HL-60 (cell line): ENCODE measurements at regions not wholly inside any gene's neighbourhood (a gene's known extent, or its start where the extent isn't known, plus 50 kb on each side); places are given as distances from the start of the nearest gene placed in this dataset.

ENCODE experiments used
- DNase-seq, 2 experiments: peaks; one replicate each; pipeline ENCODE4 v3.0.0-alpha.2; 2010 to 2020; ENCODE audit warnings: low read depth in 1 of 2, low spot score in 1 of 2
- H3K27ac ChIP-seq: fragments of 250-450 bp; sonication (Bioruptor Pico); replicated peaks from 2 replicates; pipeline ENCODE4 v1.5.1; 2020; ENCODE audit warnings: mild to moderate bottlenecking, moderate library complexity
- H3K27me3 ChIP-seq: fragments of 250-450 bp; sonication (Bioruptor Pico); 2 replicates; pipeline ENCODE4 v1.5.1; 2021; ENCODE audit warnings: mild to moderate bottlenecking, moderate library complexity; ENCODE audit not compliant: insufficient read depth, poor library complexity, severe bottlenecking
- H3K4me3 ChIP-seq: replicated peaks from 2 replicates; pipeline ENCODE4 v1.5.1; 2011; ENCODE audit warnings: mild to moderate bottlenecking, control low read depth, low read length; ENCODE audit not compliant: insufficient read depth
- GABPA ChIP-seq: IDR thresholded peaks from 2 replicates; pipeline ENCODE4 v1.6.1; 2012; ENCODE audit warnings: low read depth
- POLR2AphosphoS5 ChIP-seq: IDR thresholded peaks from 2 replicates; pipeline ENCODE4 v1.6.1; 2012; ENCODE audit warnings: low read depth
- SPI1 ChIP-seq: IDR thresholded peaks from 2 replicates; pipeline ENCODE4 v1.6.1; 2012; ENCODE audit warnings: low read depth, mild to moderate bottlenecking, borderline replicate concordance
- TF ChIP-seq, protein P1 (sequence below): IDR thresholded peaks from 2 replicates; pipeline ENCODE4 v1.6.1; 2012; ENCODE audit warnings: low read depth; ENCODE audit not compliant: insufficient replicate concordance
- TF ChIP-seq, protein P2 (sequence below): IDR thresholded peaks from one replicate; pipeline ENCODE4 v1.5.1; 2011; ENCODE audit warnings: low read length, control low read depth, inconsistent platforms; ENCODE audit not compliant: insufficient read depth

DNA sequence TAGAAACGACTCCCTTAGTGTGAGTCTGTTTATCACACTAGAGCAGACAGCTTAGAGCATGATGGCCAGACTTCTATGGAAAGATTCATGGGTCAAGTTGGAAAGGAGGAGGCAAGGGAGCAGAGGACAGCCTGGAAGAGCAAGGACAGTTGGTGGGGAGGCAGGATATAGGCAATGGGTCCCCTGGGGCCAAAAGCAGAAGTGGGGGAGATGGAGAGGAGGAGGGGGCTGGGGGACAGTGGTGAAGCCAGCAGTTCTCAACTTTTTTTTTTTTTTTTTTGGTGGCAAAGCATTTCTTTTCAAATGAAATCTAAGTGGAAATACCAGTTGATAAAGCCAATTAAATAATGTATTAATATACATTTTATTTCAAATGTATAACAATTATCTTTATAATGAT is 197.9 kb downstream of the HRH4 start:
- H3K4me3 ChIP-seq = no peak overlapping the region
- H3K27me3 ChIP-seq = peaks cover 7% of the 10 kb centered on the region
- H3K27ac ChIP-seq = no peak overlapping the region
- no peak for DNase-seq
- TF ChIP-seq SPI1 = peak; percentile 82
- TF ChIP-seq, protein P1, sequence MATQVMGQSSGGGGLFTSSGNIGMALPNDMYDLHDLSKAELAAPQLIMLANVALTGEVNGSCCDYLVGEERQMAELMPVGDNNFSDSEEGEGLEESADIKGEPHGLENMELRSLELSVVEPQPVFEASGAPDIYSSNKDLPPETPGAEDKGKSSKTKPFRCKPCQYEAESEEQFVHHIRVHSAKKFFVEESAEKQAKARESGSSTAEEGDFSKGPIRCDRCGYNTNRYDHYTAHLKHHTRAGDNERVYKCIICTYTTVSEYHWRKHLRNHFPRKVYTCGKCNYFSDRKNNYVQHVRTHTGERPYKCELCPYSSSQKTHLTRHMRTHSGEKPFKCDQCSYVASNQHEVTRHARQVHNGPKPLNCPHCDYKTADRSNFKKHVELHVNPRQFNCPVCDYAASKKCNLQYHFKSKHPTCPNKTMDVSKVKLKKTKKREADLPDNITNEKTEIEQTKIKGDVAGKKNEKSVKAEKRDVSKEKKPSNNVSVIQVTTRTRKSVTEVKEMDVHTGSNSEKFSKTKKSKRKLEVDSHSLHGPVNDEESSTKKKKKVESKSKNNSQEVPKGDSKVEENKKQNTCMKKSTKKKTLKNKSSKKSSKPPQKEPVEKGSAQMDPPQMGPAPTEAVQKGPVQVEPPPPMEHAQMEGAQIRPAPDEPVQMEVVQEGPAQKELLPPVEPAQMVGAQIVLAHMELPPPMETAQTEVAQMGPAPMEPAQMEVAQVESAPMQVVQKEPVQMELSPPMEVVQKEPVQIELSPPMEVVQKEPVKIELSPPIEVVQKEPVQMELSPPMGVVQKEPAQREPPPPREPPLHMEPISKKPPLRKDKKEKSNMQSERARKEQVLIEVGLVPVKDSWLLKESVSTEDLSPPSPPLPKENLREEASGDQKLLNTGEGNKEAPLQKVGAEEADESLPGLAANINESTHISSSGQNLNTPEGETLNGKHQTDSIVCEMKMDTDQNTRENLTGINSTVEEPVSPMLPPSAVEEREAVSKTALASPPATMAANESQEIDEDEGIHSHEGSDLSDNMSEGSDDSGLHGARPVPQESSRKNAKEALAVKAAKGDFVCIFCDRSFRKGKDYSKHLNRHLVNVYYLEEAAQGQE = no peak

DNA sequence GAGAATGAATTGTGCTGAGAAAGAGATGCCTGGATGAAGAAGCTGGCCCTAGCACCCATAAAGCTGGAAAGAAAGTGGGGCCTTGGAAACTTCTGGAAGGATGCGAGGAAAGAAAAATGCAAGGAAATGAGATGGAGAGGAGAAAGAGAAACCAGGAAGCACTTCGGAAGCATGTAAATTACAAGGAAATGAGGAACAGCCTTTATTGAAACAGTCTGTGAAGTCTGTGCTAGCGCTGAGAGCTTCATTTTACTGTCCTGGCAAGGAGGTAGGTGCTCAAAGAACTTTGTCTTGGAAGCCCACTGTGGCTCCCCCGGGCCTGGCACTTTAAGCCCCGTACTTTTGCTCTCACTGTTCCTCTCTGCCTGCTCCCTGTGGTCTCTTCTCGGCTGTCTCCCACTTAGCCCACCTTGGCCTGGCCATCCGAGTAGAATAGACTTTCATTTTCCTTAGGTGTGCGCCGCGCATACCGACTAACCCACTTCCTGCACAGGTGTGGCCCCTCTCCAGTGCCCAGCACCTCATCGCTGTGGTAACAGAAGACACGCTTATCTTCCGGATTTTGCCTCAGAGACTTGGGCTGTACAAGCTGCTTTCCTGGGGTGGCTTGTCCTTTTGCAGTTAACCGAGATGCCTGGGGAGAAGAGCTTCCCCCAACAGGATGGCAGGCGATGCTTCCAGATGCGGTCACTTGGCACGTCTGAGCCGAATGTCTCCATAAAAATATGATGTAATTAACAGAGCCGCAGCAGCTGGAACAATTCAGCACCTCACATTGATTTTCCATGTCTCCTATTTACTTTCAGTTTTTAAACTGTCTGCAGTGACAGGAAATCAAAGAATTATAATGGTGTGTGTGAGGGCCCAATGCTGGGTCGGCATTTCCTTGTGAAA is 199.6 kb downstream of the HRH4 start:
- peaks cover 7% of the 10 kb centered on the region for H3K27me3 ChIP-seq

DNA sequence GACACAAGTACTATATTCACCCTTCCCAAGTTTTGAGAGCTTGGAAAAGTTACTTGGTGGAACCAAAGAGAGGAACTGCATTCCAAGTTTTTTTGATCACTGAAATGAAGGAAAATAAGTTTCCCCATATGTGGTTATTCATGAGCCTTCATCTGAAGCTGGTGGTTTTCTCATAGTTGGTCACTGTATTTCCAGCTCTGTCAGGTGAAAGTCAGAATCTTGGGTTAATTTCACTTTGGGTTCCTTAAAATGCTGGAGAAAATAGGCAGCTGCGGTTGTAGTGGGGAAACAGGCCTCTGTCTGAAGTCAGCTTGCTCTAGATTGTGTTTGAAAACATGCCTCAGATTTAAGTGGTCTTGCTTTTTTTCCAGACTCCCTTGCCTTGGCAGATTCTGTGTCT is 200.5 kb downstream of the HRH4 start:
- Histone ChIP-seq H3K27ac (no peak overlapping the region), H3K27me3 (peaks cover 7% of the 10 kb centered on the region), H3K4me3 (no peak overlapping the region)
- TF ChIP-seq GABPA (no peak), SPI1 (peak; percentile 15; the same call in 1 of the 2 replicates)
- DNase-seq = no peak

More for the DNA sequence above, 199.6 kb downstream of the HRH4 start:
- TF ChIP-seq, protein P1 = no peak
- TF ChIP-seq SPI1 = peak; percentile 70; the same call in 1 of the 2 replicates
- H3K27ac ChIP-seq = no peak overlapping the region
- peak overlapping the region; percentile 32 for H3K4me3 ChIP-seq
- DNase-seq = no peak

DNA sequence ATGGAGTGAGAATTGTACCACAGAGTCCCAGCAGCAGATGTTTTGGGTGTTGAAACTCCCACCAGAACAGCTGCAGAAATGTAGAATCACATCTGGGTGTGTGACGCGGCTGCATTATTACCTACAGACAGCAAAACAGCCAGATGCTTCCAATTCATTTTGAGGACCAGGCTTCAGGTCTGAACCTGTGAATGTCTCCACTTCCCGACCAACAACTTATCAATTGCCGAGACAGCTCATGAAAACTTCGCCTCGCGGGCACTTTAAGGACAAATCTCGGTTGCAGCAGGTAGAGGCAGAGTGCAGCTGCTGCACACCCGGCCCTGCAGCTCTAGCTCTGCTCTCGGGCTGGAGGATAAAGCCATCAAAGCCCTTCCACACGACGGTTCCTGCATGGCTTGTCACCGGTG is 202.0 kb downstream of the HRH4 start:
- H3K27me3 ChIP-seq = peaks cover 7% of the 10 kb centered on the region
- no peak for DNase-seq
- TF ChIP-seq, protein P1 = no peak
- H3K4me3 ChIP-seq = no peak overlapping the region
- H3K27ac ChIP-seq = no peak overlapping the region

DNA sequence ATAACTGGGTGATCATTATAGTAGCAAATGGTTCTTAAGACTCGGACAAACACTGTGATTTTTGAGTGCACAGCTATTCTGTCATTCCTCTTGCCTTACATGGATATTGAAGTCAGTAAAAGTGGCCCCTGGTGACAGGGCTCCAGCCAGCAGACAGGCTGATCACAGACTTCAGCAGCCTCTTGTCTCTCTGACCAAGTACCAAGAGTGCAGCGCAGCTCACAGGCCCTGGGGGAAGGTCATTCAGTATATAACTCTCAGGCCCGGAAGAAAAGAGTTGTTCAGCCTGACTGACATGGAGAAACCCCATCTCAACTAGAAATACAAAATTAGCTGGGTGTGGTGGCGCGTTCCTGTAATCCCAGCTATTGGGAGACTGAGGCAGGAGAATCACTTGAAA is 202.6 kb downstream of the HRH4 start:
- no peak for DNase-seq
- H3K27ac ChIP-seq = no peak overlapping the region
- no peak overlapping the region for H3K4me3 ChIP-seq
- peaks cover 11% of the 10 kb centered on the region for H3K27me3 ChIP-seq
- TF ChIP-seq, protein P1 = no peak
- no peak for TF ChIP-seq POLR2AphosphoS5
- TF ChIP-seq SPI1 = no peak
- TF ChIP-seq, protein P2, sequence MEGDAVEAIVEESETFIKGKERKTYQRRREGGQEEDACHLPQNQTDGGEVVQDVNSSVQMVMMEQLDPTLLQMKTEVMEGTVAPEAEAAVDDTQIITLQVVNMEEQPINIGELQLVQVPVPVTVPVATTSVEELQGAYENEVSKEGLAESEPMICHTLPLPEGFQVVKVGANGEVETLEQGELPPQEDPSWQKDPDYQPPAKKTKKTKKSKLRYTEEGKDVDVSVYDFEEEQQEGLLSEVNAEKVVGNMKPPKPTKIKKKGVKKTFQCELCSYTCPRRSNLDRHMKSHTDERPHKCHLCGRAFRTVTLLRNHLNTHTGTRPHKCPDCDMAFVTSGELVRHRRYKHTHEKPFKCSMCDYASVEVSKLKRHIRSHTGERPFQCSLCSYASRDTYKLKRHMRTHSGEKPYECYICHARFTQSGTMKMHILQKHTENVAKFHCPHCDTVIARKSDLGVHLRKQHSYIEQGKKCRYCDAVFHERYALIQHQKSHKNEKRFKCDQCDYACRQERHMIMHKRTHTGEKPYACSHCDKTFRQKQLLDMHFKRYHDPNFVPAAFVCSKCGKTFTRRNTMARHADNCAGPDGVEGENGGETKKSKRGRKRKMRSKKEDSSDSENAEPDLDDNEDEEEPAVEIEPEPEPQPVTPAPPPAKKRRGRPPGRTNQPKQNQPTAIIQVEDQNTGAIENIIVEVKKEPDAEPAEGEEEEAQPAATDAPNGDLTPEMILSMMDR = no peak
- no peak for TF ChIP-seq GABPA
